ENCODE measurements at regions not wholly inside any gene's neighbourhood (a gene's known extent, or its start where the extent isn't known, plus 50 kb on each side); places are given as distances from the start of the nearest gene placed in this dataset.

DNA sequence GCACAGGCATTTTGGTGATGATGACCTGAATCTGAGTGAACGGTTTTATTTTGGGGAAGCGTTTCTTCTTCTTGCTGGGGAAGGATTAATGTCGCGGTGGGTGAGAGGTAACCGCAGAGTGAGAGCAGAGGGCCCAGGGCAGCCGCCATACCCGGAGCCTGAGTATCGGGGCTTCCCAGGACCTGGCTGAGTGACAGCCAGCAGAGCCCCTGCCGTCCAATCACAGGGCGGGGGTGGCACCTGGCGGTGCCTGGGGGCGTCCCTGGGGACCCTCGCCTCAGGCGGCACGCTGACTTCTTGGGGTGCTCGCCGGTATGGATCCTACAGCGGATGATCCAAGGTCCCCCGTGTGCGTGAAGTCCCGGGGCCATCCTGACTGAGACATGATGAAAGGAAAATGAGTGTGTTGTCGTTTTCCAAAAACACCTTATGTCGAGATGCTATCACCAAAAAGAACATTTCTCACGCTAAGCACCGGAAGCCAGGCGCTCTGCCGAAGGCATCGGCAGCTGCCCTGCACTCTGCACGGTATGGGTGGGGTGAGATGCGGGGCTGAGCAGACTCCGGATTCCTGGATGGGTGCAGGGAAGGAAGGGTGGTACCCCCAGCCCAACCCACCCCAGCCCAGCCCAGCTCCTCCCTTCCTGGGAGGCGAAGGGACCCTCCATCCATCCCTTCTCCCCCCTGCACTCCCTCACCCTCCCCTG, 227.9 kb upstream of the SHH start:
- Histone ChIP-seq H3K9me3 (ENCODE audit: low read length) (no peaks in the 10 kb centered on the region), H3K27ac (ENCODE audit: low read length) (no peak overlapping the region), H3F3A (ENCODE audit: insufficient read depth, low read length, poor library complexity, severe bottlenecking) (no peaks in the 10 kb centered on the region), H3K4me2 (ENCODE audit: low read length) (no peak overlapping the region), H3K4me3 (ENCODE audit: low read length) (no peak overlapping the region), H3K79me2 (replicated peaks; ENCODE audit: insufficient read depth, low read length) (no peaks in the 10 kb centered on the region), H4K20me1 (ENCODE audit: insufficient read depth) (no peaks in the 10 kb centered on the region), H3K9me2 (ENCODE audit: insufficient read depth, low read length) (no peaks in the 10 kb centered on the region), H3K27me3 (ENCODE audit: insufficient read depth, low read depth, low read length) (no peaks in the 10 kb centered on the region), H2AFZ (ENCODE audit: low read depth, low read length) (no peak overlapping the region), H3K9ac (ENCODE audit: low read length) (no peak overlapping the region), H3K36me3 (ENCODE audit: insufficient read depth, low read length) (no peaks in the 10 kb centered on the region)
- TF ChIP-seq, protein P1, sequence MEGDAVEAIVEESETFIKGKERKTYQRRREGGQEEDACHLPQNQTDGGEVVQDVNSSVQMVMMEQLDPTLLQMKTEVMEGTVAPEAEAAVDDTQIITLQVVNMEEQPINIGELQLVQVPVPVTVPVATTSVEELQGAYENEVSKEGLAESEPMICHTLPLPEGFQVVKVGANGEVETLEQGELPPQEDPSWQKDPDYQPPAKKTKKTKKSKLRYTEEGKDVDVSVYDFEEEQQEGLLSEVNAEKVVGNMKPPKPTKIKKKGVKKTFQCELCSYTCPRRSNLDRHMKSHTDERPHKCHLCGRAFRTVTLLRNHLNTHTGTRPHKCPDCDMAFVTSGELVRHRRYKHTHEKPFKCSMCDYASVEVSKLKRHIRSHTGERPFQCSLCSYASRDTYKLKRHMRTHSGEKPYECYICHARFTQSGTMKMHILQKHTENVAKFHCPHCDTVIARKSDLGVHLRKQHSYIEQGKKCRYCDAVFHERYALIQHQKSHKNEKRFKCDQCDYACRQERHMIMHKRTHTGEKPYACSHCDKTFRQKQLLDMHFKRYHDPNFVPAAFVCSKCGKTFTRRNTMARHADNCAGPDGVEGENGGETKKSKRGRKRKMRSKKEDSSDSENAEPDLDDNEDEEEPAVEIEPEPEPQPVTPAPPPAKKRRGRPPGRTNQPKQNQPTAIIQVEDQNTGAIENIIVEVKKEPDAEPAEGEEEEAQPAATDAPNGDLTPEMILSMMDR (IDR thresholded peaks at IDR 0.05; ENCODE audit: poor library complexity, severe bottlenecking), result no peak
- TF ChIP-seq MXI1 (conservative IDR thresholded peaks at IDR 0.05; ENCODE audit: poor library complexity, severe bottlenecking), result no peak
- no peak for TF ChIP-seq EP300 (conservative IDR thresholded peaks at IDR 0.05; ENCODE audit: poor library complexity, severe bottlenecking)
- TF ChIP-seq EZH2 (IDR thresholded peaks at IDR 0.05; ENCODE audit: borderline replicate concordance, insufficient read depth, low read length, poor library complexity, severe bottlenecking), result no peak
- TF ChIP-seq SMC3 (conservative IDR thresholded peaks at IDR 0.05; ENCODE audit: poor library complexity), result no peak
- TF ChIP-seq, protein P2, sequence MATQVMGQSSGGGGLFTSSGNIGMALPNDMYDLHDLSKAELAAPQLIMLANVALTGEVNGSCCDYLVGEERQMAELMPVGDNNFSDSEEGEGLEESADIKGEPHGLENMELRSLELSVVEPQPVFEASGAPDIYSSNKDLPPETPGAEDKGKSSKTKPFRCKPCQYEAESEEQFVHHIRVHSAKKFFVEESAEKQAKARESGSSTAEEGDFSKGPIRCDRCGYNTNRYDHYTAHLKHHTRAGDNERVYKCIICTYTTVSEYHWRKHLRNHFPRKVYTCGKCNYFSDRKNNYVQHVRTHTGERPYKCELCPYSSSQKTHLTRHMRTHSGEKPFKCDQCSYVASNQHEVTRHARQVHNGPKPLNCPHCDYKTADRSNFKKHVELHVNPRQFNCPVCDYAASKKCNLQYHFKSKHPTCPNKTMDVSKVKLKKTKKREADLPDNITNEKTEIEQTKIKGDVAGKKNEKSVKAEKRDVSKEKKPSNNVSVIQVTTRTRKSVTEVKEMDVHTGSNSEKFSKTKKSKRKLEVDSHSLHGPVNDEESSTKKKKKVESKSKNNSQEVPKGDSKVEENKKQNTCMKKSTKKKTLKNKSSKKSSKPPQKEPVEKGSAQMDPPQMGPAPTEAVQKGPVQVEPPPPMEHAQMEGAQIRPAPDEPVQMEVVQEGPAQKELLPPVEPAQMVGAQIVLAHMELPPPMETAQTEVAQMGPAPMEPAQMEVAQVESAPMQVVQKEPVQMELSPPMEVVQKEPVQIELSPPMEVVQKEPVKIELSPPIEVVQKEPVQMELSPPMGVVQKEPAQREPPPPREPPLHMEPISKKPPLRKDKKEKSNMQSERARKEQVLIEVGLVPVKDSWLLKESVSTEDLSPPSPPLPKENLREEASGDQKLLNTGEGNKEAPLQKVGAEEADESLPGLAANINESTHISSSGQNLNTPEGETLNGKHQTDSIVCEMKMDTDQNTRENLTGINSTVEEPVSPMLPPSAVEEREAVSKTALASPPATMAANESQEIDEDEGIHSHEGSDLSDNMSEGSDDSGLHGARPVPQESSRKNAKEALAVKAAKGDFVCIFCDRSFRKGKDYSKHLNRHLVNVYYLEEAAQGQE (IDR thresholded peaks at IDR 0.05; ENCODE audit: borderline replicate concordance), result no peak
- no peak for TF ChIP-seq RAD21 (conservative IDR thresholded peaks at IDR 0.05)
- TF ChIP-seq POLR2AphosphoS5 (IDR thresholded peaks at IDR 0.05), result no peak
- TF ChIP-seq TAF1 (IDR thresholded peaks at IDR 0.05; ENCODE audit: low read depth), result no peak

DNA sequence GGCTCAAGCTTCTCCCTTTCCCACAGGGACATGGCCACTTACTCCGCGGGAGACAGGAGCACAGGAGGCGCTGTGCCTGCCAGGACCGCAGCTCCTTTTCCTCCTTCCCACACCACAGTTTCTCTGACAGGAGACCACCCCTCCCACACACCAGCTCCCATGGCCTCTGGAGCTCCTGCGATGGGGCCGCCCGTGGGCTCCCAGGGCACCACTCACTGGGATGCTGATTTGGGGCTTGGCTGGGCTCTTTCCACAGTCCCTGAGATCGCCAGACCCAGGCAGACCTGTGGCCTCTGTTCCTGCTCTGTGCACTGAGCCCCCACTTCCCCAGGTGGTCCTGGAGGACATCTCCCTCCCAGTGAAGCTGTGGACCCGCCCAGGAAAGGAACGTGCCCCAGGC, 226.9 kb upstream of the SHH start:
- H3K9me2 ChIP-seq (ENCODE audit: insufficient read depth, low read length), result no peaks in the 10 kb centered on the region
- H4K20me1 ChIP-seq (ENCODE audit: insufficient read depth), result no peaks in the 10 kb centered on the region
- H3K9me3 ChIP-seq (ENCODE audit: low read length), result no peaks in the 10 kb centered on the region
- no peaks in the 10 kb centered on the region for H3K79me2 ChIP-seq (replicated peaks; ENCODE audit: insufficient read depth, low read length)
- H3K9ac ChIP-seq (ENCODE audit: low read length), result no peak overlapping the region
- H3K4me2 ChIP-seq (ENCODE audit: low read length), result no peak overlapping the region
- no peaks in the 10 kb centered on the region for H3K36me3 ChIP-seq (ENCODE audit: insufficient read depth, low read length)
- H3F3A ChIP-seq (ENCODE audit: insufficient read depth, low read length, poor library complexity, severe bottlenecking), result no peaks in the 10 kb centered on the region
- TF ChIP-seq, protein P1 (IDR thresholded peaks at IDR 0.05; ENCODE audit: poor library complexity, severe bottlenecking), result no peak
- TF ChIP-seq TAF1 (IDR thresholded peaks at IDR 0.05; ENCODE audit: low read depth) (no peak), MXI1 (conservative IDR thresholded peaks at IDR 0.05; ENCODE audit: poor library complexity, severe bottlenecking) (no peak)
- TF ChIP-seq, protein P2 (IDR thresholded peaks at IDR 0.05; ENCODE audit: borderline replicate concordance), result no peak
- no peaks in the 10 kb centered on the region for H3K27me3 ChIP-seq (ENCODE audit: insufficient read depth, low read depth, low read length)
- no peak overlapping the region for H3K4me3 ChIP-seq (ENCODE audit: low read length)
- H2AFZ ChIP-seq (ENCODE audit: low read depth, low read length), result no peak overlapping the region
- H3K27ac ChIP-seq (ENCODE audit: low read length), result no peak overlapping the region

Data from neural cell (in vitro differentiated cells).